HepG2 (cell line): ENCODE measurements at regions not wholly inside any gene's neighbourhood (a gene's known extent, or its start where the extent isn't known, plus 50 kb on each side); places are given as distances from the start of the nearest gene placed in this dataset.

Source experiments
- ATAC-seq: fragments of 200-7000 bp; cut with Tn5 transposase; 3 replicates; pipeline ENCODE4 v1.9.1; 2020; ENCODE audit warnings: mild to moderate bottlenecking, moderate library complexity
- BruUV-seq: library from RNA; stranded (reverse); fragments of 400-500 nt; replicated peaks from 2 replicates; lab custom pipeline; 2021; lab: Mats Ljungman, UMichigan
- CTCF ChIA-PET: fragments of 300-600 bp; formaldehyde crosslinking; extraction: SDS; loops from one replicate; lab custom pipeline; 2021; ENCODE audit warnings: low total read pairs, inconsistent platforms, low intra/inter-chr PET ratio; lab: Yijun Ruan, JAX
- POLR2A ChIA-PET: fragments of 350-600 bp; sonication (Branson Sonifier 250); formaldehyde crosslinking; loops from one replicate; lab custom pipeline; 2020; ENCODE audit warnings: antibody characterized with exemption, inconsistent platforms; lab: Yijun Ruan, JAX
- DNase-seq: peaks from one replicate; pipeline ENCODE4 v3.0.0-alpha.2; 2015; ENCODE audit warnings: low spot score
- FAIRE-seq: peaks from 3 replicates; lab custom pipeline; 2011; peaks lifted over from hg19 to GRCh38; lab: Jason Lieb, UNC
- H2AFZ ChIP-seq: one replicate; pipeline ENCODE4 v1.6.1; 2011; ENCODE audit warnings: low read length, inconsistent platforms
- H3K27ac ChIP-seq: fragments of 300-600 bp; 3 replicates; pipeline ENCODE4 v1.8.0; 2011; ENCODE audit warnings: mixed run types, mild to moderate bottlenecking, mixed read lengths, low read length, inconsistent platforms; ENCODE audit not compliant: insufficient read depth; ENCODE audit errors: extremely low read length
- H3K27me3 ChIP-seq, 2 experiments: fragments of 200-600 bp in 1 of 2; 2 replicates in 1 of 2; 3 replicates in 1 of 2; pipeline versions ENCODE4 v1.6.0 to v1.8.0; 2011; ENCODE audit warnings: low read length in 2 of 2, mild to moderate bottlenecking in 2 of 2, moderate library complexity in 2 of 2, inconsistent platforms in 1 of 2; ENCODE audit not compliant: insufficient read depth in 2 of 2, control insufficient read depth in 1 of 2
- H3K36me3 ChIP-seq, 2 experiments: fragments of 200-600 bp in 1 of 2; replicated peaks in 1 of 2; 2 replicates in 1 of 2; 3 replicates in 1 of 2; pipeline versions ENCODE4 v1.5.1 to v1.8.0; 2011; ENCODE audit warnings: low read length in 2 of 2, inconsistent platforms in 1 of 2; ENCODE audit not compliant: insufficient read depth in 2 of 2, control insufficient read depth in 1 of 2
- H3K4me1 ChIP-seq: 2 replicates; pipeline ENCODE4 v1.5.1; 2012; ENCODE audit warnings: low read length, inconsistent platforms; ENCODE audit not compliant: insufficient read depth
- H3K4me2 ChIP-seq: 2 replicates; pipeline ENCODE4 v1.6.0; 2011; ENCODE audit warnings: low read depth, low read length, inconsistent platforms
- H3K4me3 ChIP-seq, 3 experiments: fragments of 200-600 bp in 1 of 3; sonication (generic), shearing (Covaris generic) in 1 of 3; replicated peaks in 1 of 3; 2 replicates each; pipeline ENCODE4 v1.5.1; 2011 to 2016; ENCODE audit warnings: low read length in 3 of 3, inconsistent platforms in 2 of 3, low read depth in 2 of 3, mild to moderate bottlenecking in 2 of 3, control low read depth in 1 of 3, mixed read lengths in 1 of 3; ENCODE audit not compliant: insufficient read depth in 1 of 3
- H3K79me2 ChIP-seq: one replicate; pipeline ENCODE4 v1.6.1; 2011; ENCODE audit warnings: low read length, inconsistent platforms; ENCODE audit not compliant: insufficient read depth
- H3K9ac ChIP-seq: 2 replicates; pipeline ENCODE4 v1.6.0; 2011; ENCODE audit warnings: mild to moderate bottlenecking, low read depth, low read length, inconsistent platforms; ENCODE audit not compliant: insufficient read depth
- H3K9me3 ChIP-seq: 2 replicates; pipeline ENCODE4 v1.5.1; 2012; ENCODE audit warnings: mild to moderate bottlenecking, low read length
- H4K20me1 ChIP-seq: 2 replicates; pipeline ENCODE4 v1.6.0; 2011; ENCODE audit warnings: inconsistent platforms, mild to moderate bottlenecking, low read length, moderate library complexity; ENCODE audit not compliant: insufficient read depth
- BORCS8-MEF2B ChIP-seq: sonication (generic); formaldehyde crosslinking; IDR thresholded peaks from 2 replicates; pipeline ENCODE4 v1.8.0; 2022; ENCODE audit warnings: mild to moderate bottlenecking, missing genetic modification reagents
- ETV5 ChIP-seq: IDR thresholded peaks from 2 replicates; pipeline ENCODE4 v1.6.1; 2018; ENCODE audit warnings: missing biosample characterization, missing genetic modification reagents, inconsistent platforms, borderline replicate concordance
- GABPB1 ChIP-seq: IDR thresholded peaks from 2 replicates; pipeline ENCODE4 v1.6.1; 2016; ENCODE audit warnings: mild to moderate bottlenecking, missing genetic modification reagents, moderate library complexity, missing compliant biosample characterization
- MIER2 ChIP-seq: IDR thresholded peaks from 2 replicates; pipeline ENCODE4 v1.6.1; 2016; ENCODE audit warnings: missing biosample characterization, missing genetic modification reagents
- NPAS2 ChIP-seq: sonication (generic); formaldehyde crosslinking; IDR thresholded peaks from 2 replicates; pipeline ENCODE4 v1.8.0; 2022; ENCODE audit warnings: mild to moderate bottlenecking, missing genetic modification reagents, borderline replicate concordance
- TGIF2 ChIP-seq: IDR thresholded peaks from 2 replicates; pipeline ENCODE4 v1.6.1; 2016; ENCODE audit warnings: control low read depth, missing compliant biosample characterization
- ZBTB42 ChIP-seq: sonication (generic); formaldehyde crosslinking; IDR thresholded peaks from 2 replicates; pipeline ENCODE4 v1.5.0; 2020; ENCODE audit warnings: mild to moderate bottlenecking, missing genetic modification reagents
- ZNF124 ChIP-seq: sonication (generic); formaldehyde crosslinking; IDR thresholded peaks from 2 replicates; pipeline ENCODE4 v1.4.0; 2020; ENCODE audit warnings: missing genetic modification reagents
- ZNF549 ChIP-seq: sonication (generic); formaldehyde crosslinking; IDR thresholded peaks from 2 replicates; pipeline ENCODE4 v1.5.0; 2020; ENCODE audit warnings: missing genetic modification reagents
- WGBS: methylation state at CpG from one replicate; pipeline ENCODE4 v1.1.6; 2017; ENCODE audit warnings: low lambda C conversion rate; 5-methylcytosine and 5-hydroxymethylcytosine counted together
- in situ Hi-C: cut with HindIII; loops from 2 replicates; pipeline ENCODE4 v1.10.0; 2017; ENCODE audit warnings: low pct_unique_long_range_greater_than_20kb; ENCODE audit not compliant: extremely low pct_ligation_motif_present
- intact Hi-C: fragments of 100-400 bp; cut with micrococcal nuclease; formaldehyde crosslinking; loops from one replicate; pipeline ENCODE4 v1.10.0; 2022; ENCODE audit not compliant: unreplicated experiment
- TF ChIP-seq, protein P1 (sequence below): sonication (generic); formaldehyde crosslinking; IDR thresholded peaks from 2 replicates; pipeline ENCODE4 v1.5.0; 2020; ENCODE audit warnings: mild to moderate bottlenecking, missing genetic modification reagents, borderline replicate concordance

DNA sequence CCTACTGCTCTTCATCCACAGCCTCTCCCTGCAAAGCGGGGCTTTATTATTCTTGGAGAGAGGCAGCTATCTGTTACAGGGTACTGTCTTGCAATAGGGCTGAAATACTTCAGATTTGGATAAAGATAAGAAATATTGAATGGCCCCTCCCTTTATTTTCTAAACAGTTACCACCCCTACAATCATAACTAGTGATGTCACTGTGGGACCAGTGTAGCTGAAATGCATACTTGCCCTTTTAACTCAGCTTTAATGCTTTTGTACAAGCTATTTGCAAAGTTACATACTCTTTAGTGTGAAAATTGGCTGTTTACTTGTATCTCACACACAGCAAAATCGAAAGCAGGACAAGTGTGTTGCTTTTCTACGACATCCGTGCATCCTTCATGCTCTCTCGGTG, 261.7 kb upstream of the GATB start:
- DNase-seq, result no peak
- Histone ChIP-seq H3K4me2 (no peak overlapping the region), H3K36me3 (no peaks in the 10 kb centered on the region), H3K4me3 (no peak overlapping the region), H2AFZ (no peak overlapping the region), H3K9me3 (no peaks in the 10 kb centered on the region), H3K4me1 (no peaks in the 10 kb centered on the region), H3K27me3 (peaks cover 0 to 5% of the 10 kb centered on the region in 2 experiments; a peak in 2 of 5 replicates), H4K20me1 (no peaks in the 10 kb centered on the region), H3K79me2 (no peaks in the 10 kb centered on the region), H3K9ac (no peak overlapping the region)
- intact Hi-C loops, result loop anchor here (5.0 kb wide), 1 partner anchor 530 kb away; no protein-coding TSS in a partner anchor
- CTCF ChIA-PET, result no interaction called here
- ATAC-seq, result no peak
- 51% methylated on average over 5 of the region's 5 CpGs for WGBS
- in situ Hi-C loops, result no loop called here
- no peak for FAIRE-seq
- no TSS peak for BruUV-seq
- TF ChIP-seq MIER2 (CRISPR knock-in tag) (no peak), GABPB1 (CRISPR knock-in tag) (no peak), NPAS2 (CRISPR knock-in tag) (no peak), BORCS8-MEF2B (CRISPR knock-in tag) (no peak), ZBTB42 (CRISPR knock-in tag) (no peak), ZNF124 (no peak), ETV5 (CRISPR knock-in tag) (no peak), ZNF549 (no peak), TGIF2 (CRISPR knock-in tag) (no peak)
- TF ChIP-seq, protein P1, sequence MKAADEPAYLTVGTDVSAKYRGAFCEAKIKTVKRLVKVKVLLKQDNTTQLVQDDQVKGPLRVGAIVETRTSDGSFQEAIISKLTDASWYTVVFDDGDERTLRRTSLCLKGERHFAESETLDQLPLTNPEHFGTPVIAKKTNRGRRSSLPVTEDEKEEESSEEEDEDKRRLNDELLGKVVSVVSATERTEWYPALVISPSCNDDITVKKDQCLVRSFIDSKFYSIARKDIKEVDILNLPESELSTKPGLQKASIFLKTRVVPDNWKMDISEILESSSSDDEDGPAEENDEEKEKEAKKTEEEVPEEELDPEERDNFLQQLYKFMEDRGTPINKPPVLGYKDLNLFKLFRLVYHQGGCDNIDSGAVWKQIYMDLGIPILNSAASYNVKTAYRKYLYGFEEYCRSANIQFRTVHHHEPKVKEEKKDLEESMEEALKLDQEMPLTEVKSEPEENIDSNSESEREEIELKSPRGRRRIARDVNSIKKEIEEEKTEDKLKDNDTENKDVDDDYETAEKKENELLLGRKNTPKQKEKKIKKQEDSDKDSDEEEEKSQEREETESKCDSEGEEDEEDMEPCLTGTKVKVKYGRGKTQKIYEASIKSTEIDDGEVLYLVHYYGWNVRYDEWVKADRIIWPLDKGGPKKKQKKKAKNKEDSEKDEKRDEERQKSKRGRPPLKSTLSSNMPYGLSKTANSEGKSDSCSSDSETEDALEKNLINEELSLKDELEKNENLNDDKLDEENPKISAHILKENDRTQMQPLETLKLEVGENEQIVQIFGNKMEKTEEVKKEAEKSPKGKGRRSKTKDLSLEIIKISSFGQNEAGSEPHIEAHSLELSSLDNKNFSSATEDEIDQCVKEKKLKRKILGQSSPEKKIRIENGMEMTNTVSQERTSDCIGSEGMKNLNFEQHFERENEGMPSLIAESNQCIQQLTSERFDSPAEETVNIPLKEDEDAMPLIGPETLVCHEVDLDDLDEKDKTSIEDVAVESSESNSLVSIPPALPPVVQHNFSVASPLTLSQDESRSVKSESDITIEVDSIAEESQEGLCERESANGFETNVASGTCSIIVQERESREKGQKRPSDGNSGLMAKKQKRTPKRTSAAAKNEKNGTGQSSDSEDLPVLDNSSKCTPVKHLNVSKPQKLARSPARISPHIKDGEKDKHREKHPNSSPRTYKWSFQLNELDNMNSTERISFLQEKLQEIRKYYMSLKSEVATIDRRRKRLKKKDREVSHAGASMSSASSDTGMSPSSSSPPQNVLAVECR (CRISPR knock-in tag), result no peak
- TF ChIP-seq, all 625 proteins: peak for 0
- H3K27ac ChIP-seq, result no peak overlapping the region
- POLR2A ChIA-PET, result no interaction called here
